Liver (tissue), 8 donors: ENCODE measurements at regions not wholly inside any gene's neighbourhood (a gene's known extent, or its start where the extent isn't known, plus 50 kb on each side); places are given as distances from the start of the nearest gene placed in this dataset.

Experiments used
- DNase-seq: peaks from one replicate; pipeline ENCODE4 v3.0.0-alpha.2; 2017; ENCODE audit warnings: low spot score
- H3K27ac ChIP-seq, 2 donors: one replicate each; pipeline ENCODE4 v1.7.0; 2013; ENCODE audit warnings: inconsistent platforms in 2 of 2, low read length in 2 of 2, control low read depth in 1 of 2, low read depth in 1 of 2, mild to moderate bottlenecking in 1 of 2
- H3K27me3 ChIP-seq, 4 donors: one replicate each; pipeline versions ENCODE4 v1.6.1 to v1.7.0; 2013; ENCODE audit warnings: low read length in 3 of 4, inconsistent platforms in 1 of 4, mild to moderate bottlenecking in 1 of 4, moderate library complexity in 1 of 4; ENCODE audit not compliant: control insufficient read depth in 4 of 4, insufficient read depth in 4 of 4
- H3K36me3 ChIP-seq, 4 donors: one replicate each; pipeline versions ENCODE4 v1.6.1 to v1.7.0; 2013; ENCODE audit warnings: low read length in 3 of 4, mild to moderate bottlenecking in 3 of 4, low read depth in 1 of 4, moderate library complexity in 1 of 4; ENCODE audit not compliant: control insufficient read depth in 4 of 4, insufficient read depth in 3 of 4
- H3K4me1 ChIP-seq, 4 donors: one replicate each; pipeline versions ENCODE4 v1.6.1 to v1.7.0; 2013; ENCODE audit warnings: low read length in 3 of 4, mild to moderate bottlenecking in 3 of 4, moderate library complexity in 1 of 4; ENCODE audit not compliant: control insufficient read depth in 4 of 4, insufficient read depth in 4 of 4
- H3K4me3 ChIP-seq, 3 donors: one replicate each; pipeline versions ENCODE4 v1.6.1 to v1.7.0; 2013; ENCODE audit warnings: low read length in 3 of 3, control low read depth in 1 of 3, low read depth in 1 of 3, mild to moderate bottlenecking in 1 of 3
- H3K9ac ChIP-seq, 2 donors: one replicate each; pipeline ENCODE4 v1.7.0; 2013; ENCODE audit warnings: low read length in 2 of 2, mild to moderate bottlenecking in 2 of 2, moderate library complexity in 2 of 2, control low read depth in 1 of 2, low read depth in 1 of 2
- H3K9me3 ChIP-seq, 4 donors: one replicate each; pipeline versions ENCODE4 v1.6.1 to v1.7.0; 2013; ENCODE audit warnings: low read length in 3 of 4; ENCODE audit not compliant: control insufficient read depth in 4 of 4
- EGR1 ChIP-seq, 2 donors: IDR thresholded peaks; 2 replicates each; pipeline ENCODE4 v1.6.1; 2016 to 2018; ENCODE audit warnings: antibody characterized with exemption in 2 of 2, low read depth in 2 of 2
- FOXA1 ChIP-seq: IDR thresholded peaks from 2 replicates; pipeline ENCODE4 v1.6.1; 2016; ENCODE audit warnings: antibody characterized with exemption
- FOXA2 ChIP-seq: IDR thresholded peaks from 2 replicates; pipeline ENCODE4 v1.6.1; 2016; ENCODE audit warnings: antibody characterized with exemption
- GABPA ChIP-seq, 2 donors: IDR thresholded peaks in 1 of 2; conservative IDR thresholded peaks in 1 of 2; 2 replicates each; pipeline ENCODE4 v1.6.1; 2016; ENCODE audit warnings: antibody characterized with exemption in 2 of 2, mild to moderate bottlenecking in 1 of 2, moderate library complexity in 1 of 2
- HNF4A ChIP-seq, 2 donors: conservative IDR thresholded peaks; 2 replicates each; pipeline ENCODE4 v1.6.1; 2016; ENCODE audit warnings: antibody characterized with exemption in 2 of 2, mild to moderate bottlenecking in 2 of 2
- HNF4G ChIP-seq: IDR thresholded peaks from 2 replicates; pipeline ENCODE4 v1.6.1; 2016; ENCODE audit warnings: antibody characterized with exemption
- JUND ChIP-seq, 2 donors: IDR thresholded peaks; 2 replicates each; pipeline ENCODE4 v1.6.1; 2016; ENCODE audit warnings: antibody characterized with exemption in 2 of 2
- NR2F2 ChIP-seq: IDR thresholded peaks from 2 replicates; pipeline ENCODE4 v1.6.1; 2016; ENCODE audit warnings: antibody characterized with exemption
- RAD21 ChIP-seq, 2 donors: IDR thresholded peaks; 2 replicates each; pipeline ENCODE4 v1.6.1; 2016; ENCODE audit warnings: antibody characterized with exemption in 2 of 2, mild to moderate bottlenecking in 2 of 2
- RXRA ChIP-seq, 2 donors: IDR thresholded peaks; 2 replicates each; pipeline ENCODE4 v1.6.1; 2017 to 2018; ENCODE audit warnings: antibody characterized with exemption in 2 of 2, mild to moderate bottlenecking in 1 of 2
- SP1 ChIP-seq: IDR thresholded peaks from 2 replicates; pipeline ENCODE4 v1.6.1; 2018; ENCODE audit warnings: antibody characterized with exemption, mild to moderate bottlenecking
- TAF1 ChIP-seq: conservative IDR thresholded peaks from 2 replicates; pipeline ENCODE4 v1.6.1; 2016; ENCODE audit warnings: antibody characterized with exemption, mild to moderate bottlenecking
- YY1 ChIP-seq: IDR thresholded peaks from 2 replicates; pipeline ENCODE4 v1.6.1; 2016; ENCODE audit warnings: antibody characterized with exemption, mild to moderate bottlenecking
- WGBS: extraction: QIAGEN DNeasy Blood & Tissue Kit; methylation state at CpG from one replicate; pipeline ENCODE4 v1.1.7; 2013; 5-methylcytosine and 5-hydroxymethylcytosine counted together
- TF ChIP-seq, protein P1 (sequence below): fragments of 150-350 bp; IDR thresholded peaks from 2 replicates; pipeline ENCODE4 v1.5.1; 2017; ENCODE audit warnings: improper control_type of control experiment, low read depth, low read length; ENCODE audit not compliant: missing input control
- TF ChIP-seq, protein P2 (sequence below): IDR thresholded peaks from 2 replicates; pipeline ENCODE4 v1.6.1; 2016; ENCODE audit warnings: antibody characterized with exemption
- TF ChIP-seq, protein P3 (sequence below): IDR thresholded peaks from 2 replicates; pipeline ENCODE4 v1.6.1; 2016; ENCODE audit warnings: antibody characterized with exemption
- TF ChIP-seq, protein P4 (sequence below): IDR thresholded peaks from 2 replicates; pipeline ENCODE4 v1.6.1; 2016; ENCODE audit warnings: antibody characterized with exemption, mild to moderate bottlenecking
- TF ChIP-seq, protein P5 (sequence below): IDR thresholded peaks from 2 replicates; pipeline ENCODE4 v1.6.1; 2016; ENCODE audit warnings: antibody characterized with exemption
- donor health status: healthy.
- donor health status: healthy.
- donor health status: healthy.
- donor health status: healthy.
- donor health status: healthy.

DNA sequence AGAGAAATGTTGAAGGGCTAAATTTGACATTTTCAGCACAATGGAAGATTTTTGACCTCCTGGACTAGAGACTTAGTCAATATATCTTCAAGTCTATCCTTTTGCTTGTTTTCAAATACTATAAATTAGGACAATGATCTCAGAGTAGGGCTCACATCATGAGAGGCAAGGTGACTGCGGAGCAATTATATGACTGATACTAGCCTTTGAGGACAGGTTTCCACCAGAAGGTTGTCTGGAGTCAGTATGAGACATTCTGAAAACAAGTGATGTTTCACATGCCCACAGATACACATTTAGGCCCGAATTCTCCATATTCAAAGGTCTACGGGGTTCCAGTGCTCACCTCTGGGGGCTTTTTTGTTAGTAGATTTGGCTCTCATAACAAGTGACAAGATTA is 142.3 kb upstream of the SAMSN1 start:
- TF ChIP-seq FOXA2 (no peak), HNF4G (no peak), FOXA1 (no peak), RAD21 (IDR thresholded peaks at IDR 0.05) (no peak), GABPA (IDR thresholded peaks at IDR 0.05 in 1 of 2, conservative IDR thresholded peaks at IDR 0.05 in 1 of 2) (no peak), NR2F2 (no peak), SP1 (no peak), RXRA (IDR thresholded peaks at IDR 0.05) (no peak), YY1 (no peak), HNF4A (conservative IDR thresholded peaks at IDR 0.05) (no peak), EGR1 (IDR thresholded peaks at IDR 0.05; ENCODE audit: low read depth in 2 of 2) (no peak), JUND (IDR thresholded peaks at IDR 0.05) (no peak), TAF1 (no peak)
- TF ChIP-seq, protein P1, sequence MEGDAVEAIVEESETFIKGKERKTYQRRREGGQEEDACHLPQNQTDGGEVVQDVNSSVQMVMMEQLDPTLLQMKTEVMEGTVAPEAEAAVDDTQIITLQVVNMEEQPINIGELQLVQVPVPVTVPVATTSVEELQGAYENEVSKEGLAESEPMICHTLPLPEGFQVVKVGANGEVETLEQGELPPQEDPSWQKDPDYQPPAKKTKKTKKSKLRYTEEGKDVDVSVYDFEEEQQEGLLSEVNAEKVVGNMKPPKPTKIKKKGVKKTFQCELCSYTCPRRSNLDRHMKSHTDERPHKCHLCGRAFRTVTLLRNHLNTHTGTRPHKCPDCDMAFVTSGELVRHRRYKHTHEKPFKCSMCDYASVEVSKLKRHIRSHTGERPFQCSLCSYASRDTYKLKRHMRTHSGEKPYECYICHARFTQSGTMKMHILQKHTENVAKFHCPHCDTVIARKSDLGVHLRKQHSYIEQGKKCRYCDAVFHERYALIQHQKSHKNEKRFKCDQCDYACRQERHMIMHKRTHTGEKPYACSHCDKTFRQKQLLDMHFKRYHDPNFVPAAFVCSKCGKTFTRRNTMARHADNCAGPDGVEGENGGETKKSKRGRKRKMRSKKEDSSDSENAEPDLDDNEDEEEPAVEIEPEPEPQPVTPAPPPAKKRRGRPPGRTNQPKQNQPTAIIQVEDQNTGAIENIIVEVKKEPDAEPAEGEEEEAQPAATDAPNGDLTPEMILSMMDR = no peak
- TF ChIP-seq, protein P2, sequence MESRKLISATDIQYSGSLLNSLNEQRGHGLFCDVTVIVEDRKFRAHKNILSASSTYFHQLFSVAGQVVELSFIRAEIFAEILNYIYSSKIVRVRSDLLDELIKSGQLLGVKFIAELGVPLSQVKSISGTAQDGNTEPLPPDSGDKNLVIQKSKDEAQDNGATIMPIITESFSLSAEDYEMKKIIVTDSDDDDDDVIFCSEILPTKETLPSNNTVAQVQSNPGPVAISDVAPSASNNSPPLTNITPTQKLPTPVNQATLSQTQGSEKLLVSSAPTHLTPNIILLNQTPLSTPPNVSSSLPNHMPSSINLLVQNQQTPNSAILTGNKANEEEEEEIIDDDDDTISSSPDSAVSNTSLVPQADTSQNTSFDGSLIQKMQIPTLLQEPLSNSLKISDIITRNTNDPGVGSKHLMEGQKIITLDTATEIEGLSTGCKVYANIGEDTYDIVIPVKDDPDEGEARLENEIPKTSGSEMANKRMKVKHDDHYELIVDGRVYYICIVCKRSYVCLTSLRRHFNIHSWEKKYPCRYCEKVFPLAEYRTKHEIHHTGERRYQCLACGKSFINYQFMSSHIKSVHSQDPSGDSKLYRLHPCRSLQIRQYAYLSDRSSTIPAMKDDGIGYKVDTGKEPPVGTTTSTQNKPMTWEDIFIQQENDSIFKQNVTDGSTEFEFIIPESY = no peak
- TF ChIP-seq, protein P3, sequence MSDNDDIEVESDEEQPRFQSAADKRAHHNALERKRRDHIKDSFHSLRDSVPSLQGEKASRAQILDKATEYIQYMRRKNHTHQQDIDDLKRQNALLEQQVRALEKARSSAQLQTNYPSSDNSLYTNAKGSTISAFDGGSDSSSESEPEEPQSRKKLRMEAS = no peak
- TF ChIP-seq, protein P4, sequence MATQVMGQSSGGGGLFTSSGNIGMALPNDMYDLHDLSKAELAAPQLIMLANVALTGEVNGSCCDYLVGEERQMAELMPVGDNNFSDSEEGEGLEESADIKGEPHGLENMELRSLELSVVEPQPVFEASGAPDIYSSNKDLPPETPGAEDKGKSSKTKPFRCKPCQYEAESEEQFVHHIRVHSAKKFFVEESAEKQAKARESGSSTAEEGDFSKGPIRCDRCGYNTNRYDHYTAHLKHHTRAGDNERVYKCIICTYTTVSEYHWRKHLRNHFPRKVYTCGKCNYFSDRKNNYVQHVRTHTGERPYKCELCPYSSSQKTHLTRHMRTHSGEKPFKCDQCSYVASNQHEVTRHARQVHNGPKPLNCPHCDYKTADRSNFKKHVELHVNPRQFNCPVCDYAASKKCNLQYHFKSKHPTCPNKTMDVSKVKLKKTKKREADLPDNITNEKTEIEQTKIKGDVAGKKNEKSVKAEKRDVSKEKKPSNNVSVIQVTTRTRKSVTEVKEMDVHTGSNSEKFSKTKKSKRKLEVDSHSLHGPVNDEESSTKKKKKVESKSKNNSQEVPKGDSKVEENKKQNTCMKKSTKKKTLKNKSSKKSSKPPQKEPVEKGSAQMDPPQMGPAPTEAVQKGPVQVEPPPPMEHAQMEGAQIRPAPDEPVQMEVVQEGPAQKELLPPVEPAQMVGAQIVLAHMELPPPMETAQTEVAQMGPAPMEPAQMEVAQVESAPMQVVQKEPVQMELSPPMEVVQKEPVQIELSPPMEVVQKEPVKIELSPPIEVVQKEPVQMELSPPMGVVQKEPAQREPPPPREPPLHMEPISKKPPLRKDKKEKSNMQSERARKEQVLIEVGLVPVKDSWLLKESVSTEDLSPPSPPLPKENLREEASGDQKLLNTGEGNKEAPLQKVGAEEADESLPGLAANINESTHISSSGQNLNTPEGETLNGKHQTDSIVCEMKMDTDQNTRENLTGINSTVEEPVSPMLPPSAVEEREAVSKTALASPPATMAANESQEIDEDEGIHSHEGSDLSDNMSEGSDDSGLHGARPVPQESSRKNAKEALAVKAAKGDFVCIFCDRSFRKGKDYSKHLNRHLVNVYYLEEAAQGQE = no peak
- TF ChIP-seq, protein P5, sequence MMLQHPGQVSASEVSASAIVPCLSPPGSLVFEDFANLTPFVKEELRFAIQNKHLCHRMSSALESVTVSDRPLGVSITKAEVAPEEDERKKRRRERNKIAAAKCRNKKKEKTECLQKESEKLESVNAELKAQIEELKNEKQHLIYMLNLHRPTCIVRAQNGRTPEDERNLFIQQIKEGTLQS = no peak
- H3K9me3 ChIP-seq = no peaks in the 10 kb centered on the region
- H3K27ac ChIP-seq = no peak overlapping the region
- H3K27me3 ChIP-seq = no peaks in the 10 kb centered on the region
- no peaks in the 10 kb centered on the region for H3K36me3 ChIP-seq
- DNase-seq = no peak
- no peak overlapping the region for H3K4me3 ChIP-seq
- H3K9ac ChIP-seq = no peak overlapping the region
- 90% methylated on average over 3 of the region's 3 CpGs for WGBS
- no peaks in the 10 kb centered on the region for H3K4me1 ChIP-seq

DNA sequence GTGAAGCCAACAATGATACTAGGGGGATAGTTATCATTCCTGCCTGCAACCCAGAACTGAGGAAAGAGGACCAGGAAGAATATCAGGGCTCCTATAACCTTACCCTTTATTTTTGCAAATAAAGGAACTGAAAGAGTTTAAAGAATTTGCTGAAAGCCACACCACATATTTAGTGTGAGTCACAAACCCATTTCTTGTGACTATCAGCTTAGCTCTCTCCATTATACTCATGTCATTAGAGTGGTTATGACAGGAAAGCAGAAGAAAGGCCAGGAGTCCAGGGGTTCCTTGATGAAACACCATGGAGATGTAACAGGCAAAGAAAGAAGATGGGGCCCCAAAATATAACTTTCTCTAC is 141.1 kb upstream of the SAMSN1 start:
- Histone ChIP-seq H3K4me3 (no peak overlapping the region), H3K27ac (no peak overlapping the region), H3K36me3 (no peaks in the 10 kb centered on the region), H3K9ac (no peak overlapping the region), H3K27me3 (no peaks in the 10 kb centered on the region), H3K9me3 (no peaks in the 10 kb centered on the region), H3K4me1 (no peaks in the 10 kb centered on the region)
- TF ChIP-seq FOXA1 (no peak), TAF1 (no peak), EGR1 (IDR thresholded peaks at IDR 0.05; ENCODE audit: low read depth in 2 of 2) (no peak), HNF4G (no peak), YY1 (no peak), SP1 (no peak), NR2F2 (no peak), RXRA (IDR thresholded peaks at IDR 0.05) (no peak), GABPA (IDR thresholded peaks at IDR 0.05 in 1 of 2, conservative IDR thresholded peaks at IDR 0.05 in 1 of 2) (no peak)
- TF ChIP-seq, protein P3 = no peak
- TF ChIP-seq, protein P5 = no peak
- TF ChIP-seq, protein P2 = no peak
- DNase-seq = no peak
